ENCODE measurements at regions not wholly inside any gene's neighbourhood (a gene's known extent, or its start where the extent isn't known, plus 50 kb on each side); places are given as distances from the start of the nearest gene placed in this dataset.

DNA sequence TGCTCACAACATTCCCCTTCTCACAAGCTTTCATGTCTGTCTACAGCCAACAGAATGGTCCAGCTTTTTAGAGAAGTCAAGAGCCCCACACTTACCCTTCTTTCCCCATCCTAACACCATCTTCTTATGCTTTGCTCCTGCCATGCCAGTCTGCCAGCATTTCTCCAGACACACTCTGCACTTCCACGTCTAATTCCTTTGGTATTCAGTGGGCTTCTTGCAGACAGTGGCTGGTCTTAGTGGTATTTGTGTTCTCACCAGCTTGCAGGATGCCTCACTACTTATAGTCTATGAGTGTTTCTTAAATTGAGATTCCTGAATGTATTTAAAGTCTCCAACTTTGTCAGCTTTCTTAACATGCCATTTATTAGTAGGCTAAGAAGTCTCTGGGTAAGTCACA lies 154.4 kb downstream of the BBOX1 start:
- Histone ChIP-seq H3K36me3 (ENCODE audit: control insufficient read depth in 1 of 2, insufficient read depth in 2 of 2, low read length in 2 of 2) (no peaks in the 10 kb centered on the region), H3K27me3 (ENCODE audit: control insufficient read depth in 1 of 2, insufficient read depth in 2 of 2, low read length in 2 of 2) (no peaks in the 10 kb centered on the region), H3K9ac (ENCODE audit: low read depth in 1 of 2, low read length in 2 of 2) (no peak overlapping the region), H3K4me1 (ENCODE audit: control insufficient read depth in 1 of 2, insufficient read depth in 2 of 2, low read length in 2 of 2) (peaks cover 8 to 17% of the 10 kb centered on the region in 2 donors), H3K27ac (ENCODE audit: low read depth, low read length) (no peak overlapping the region), H3K4me3 (ENCODE audit: low read depth in 1 of 2, low read length in 2 of 2) (no peak overlapping the region), H3K9me3 (ENCODE audit: control insufficient read depth in 1 of 2, low read length in 2 of 2) (no peaks in the 10 kb centered on the region)

DNA sequence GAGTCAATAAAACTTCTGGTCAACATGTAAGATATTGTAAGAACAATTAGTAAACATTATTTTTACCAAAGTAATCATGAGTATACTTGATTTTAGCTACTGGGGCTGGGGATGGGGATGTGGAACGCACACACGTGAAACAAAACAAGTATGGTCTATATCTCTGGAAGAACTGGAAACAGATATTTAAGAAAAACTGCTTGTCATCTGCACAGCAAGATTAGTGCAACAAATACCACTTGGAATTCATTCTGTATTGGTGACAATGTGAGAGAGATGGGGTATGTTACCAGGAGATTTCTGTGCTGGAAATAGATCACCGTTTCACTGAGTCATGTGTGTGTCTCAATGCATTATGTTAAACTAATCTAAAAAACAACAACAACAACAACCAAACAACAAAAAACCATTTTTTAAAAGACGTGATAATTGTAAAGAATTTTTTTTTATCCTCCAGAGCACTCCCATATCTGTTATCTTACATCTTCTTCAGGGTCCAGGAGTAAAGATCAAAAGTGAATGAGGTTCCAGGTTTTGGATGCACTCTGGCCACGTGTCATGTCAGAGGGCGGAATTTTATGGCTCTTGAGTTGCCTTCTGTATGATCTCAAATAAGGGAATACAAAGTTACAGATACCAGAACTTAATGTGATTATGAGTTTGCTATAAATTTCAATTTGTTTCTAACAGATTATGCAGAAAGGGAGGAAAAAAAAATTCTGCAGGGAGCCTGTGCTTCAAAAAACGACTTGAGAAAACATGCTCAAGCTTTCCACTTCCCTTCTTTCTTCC lies 153.0 kb downstream of the BBOX1 start:
- Histone ChIP-seq H3K36me3 (ENCODE audit: control insufficient read depth in 1 of 2, insufficient read depth in 2 of 2, low read length in 2 of 2) (no peaks in the 10 kb centered on the region), H3K9ac (ENCODE audit: low read depth in 1 of 2, low read length in 2 of 2) (no peak overlapping the region), H3K27me3 (ENCODE audit: control insufficient read depth in 1 of 2, insufficient read depth in 2 of 2, low read length in 2 of 2) (no peaks in the 10 kb centered on the region), H3K27ac (ENCODE audit: low read depth, low read length) (no peak overlapping the region), H3K4me1 (ENCODE audit: control insufficient read depth in 1 of 2, insufficient read depth in 2 of 2, low read length in 2 of 2) (peaks cover 10 to 18% of the 10 kb centered on the region in 2 donors), H3K9me3 (ENCODE audit: control insufficient read depth in 1 of 2, low read length in 2 of 2) (no peaks in the 10 kb centered on the region), H3K4me3 (ENCODE audit: low read depth in 1 of 2, low read length in 2 of 2) (no peak overlapping the region)

DNA sequence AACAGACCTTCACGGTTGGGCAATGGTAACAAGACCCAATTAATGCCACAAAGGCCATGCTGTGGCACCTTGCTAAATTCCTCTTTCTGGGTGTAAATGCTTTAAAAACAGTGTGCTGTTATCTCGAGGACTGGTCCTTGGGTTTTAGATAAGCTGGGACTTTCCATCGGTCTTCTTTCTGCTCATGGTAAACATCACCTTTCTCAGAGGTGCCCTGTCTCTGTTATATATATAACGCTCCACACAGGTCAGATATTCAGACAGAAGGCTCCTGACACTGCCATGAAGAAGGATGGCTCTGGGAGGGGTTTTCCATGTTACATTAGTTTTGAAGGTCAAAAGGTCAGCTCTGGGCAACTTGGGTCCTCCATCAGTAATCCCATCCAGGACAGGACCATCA lies 151.6 kb downstream of the BBOX1 start:
- H3K36me3 ChIP-seq (ENCODE audit: control insufficient read depth in 1 of 2, insufficient read depth in 2 of 2, low read length in 2 of 2) = no peaks in the 10 kb centered on the region
- no peak overlapping the region for H3K9ac ChIP-seq (ENCODE audit: low read depth in 1 of 2, low read length in 2 of 2)
- H3K4me3 ChIP-seq (ENCODE audit: low read depth in 1 of 2, low read length in 2 of 2) = no peak overlapping the region
- H3K27ac ChIP-seq (ENCODE audit: low read depth, low read length) = no peak overlapping the region
- peaks cover 18% of the 10 kb centered on the region in 2 donors for H3K4me1 ChIP-seq (ENCODE audit: control insufficient read depth in 1 of 2, insufficient read depth in 2 of 2, low read length in 2 of 2)
- no peaks in the 10 kb centered on the region for H3K9me3 ChIP-seq (ENCODE audit: control insufficient read depth in 1 of 2, low read length in 2 of 2)
- no peaks in the 10 kb centered on the region for H3K27me3 ChIP-seq (ENCODE audit: control insufficient read depth in 1 of 2, insufficient read depth in 2 of 2, low read length in 2 of 2)

DNA sequence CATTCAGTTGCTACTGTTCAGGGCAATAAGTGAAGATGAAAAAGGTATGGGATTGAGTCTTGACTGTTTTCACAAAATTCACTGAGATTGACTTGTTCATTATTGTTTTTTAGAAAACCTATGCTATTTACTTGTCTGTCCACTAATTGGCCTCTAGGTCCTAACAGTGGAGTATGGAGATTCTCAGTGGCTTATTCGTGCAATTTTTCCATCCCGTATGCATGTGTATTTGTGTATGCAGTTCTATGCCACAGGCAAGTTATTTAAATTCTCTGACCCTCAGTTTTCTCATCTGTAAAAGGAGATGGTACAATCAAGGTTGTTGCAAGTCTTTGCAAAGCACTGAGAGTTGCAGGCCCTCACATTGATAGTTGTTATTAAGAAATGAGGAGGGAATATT lies 151.0 kb downstream of the BBOX1 start:
- H3K9me3 ChIP-seq (ENCODE audit: control insufficient read depth in 1 of 2, low read length in 2 of 2) = no peaks in the 10 kb centered on the region
- H3K36me3 ChIP-seq (ENCODE audit: control insufficient read depth in 1 of 2, insufficient read depth in 2 of 2, low read length in 2 of 2) = no peaks in the 10 kb centered on the region
- no peak overlapping the region for H3K9ac ChIP-seq (ENCODE audit: low read depth in 1 of 2, low read length in 2 of 2)
- H3K27me3 ChIP-seq (ENCODE audit: control insufficient read depth in 1 of 2, insufficient read depth in 2 of 2, low read length in 2 of 2) = no peaks in the 10 kb centered on the region
- no peak overlapping the region for H3K4me3 ChIP-seq (ENCODE audit: low read depth in 1 of 2, low read length in 2 of 2)
- H3K4me1 ChIP-seq (ENCODE audit: control insufficient read depth in 1 of 2, insufficient read depth in 2 of 2, low read length in 2 of 2) = peaks cover 20 to 21% of the 10 kb centered on the region in 2 donors
- no peak overlapping the region for H3K27ac ChIP-seq (ENCODE audit: low read depth, low read length)

DNA sequence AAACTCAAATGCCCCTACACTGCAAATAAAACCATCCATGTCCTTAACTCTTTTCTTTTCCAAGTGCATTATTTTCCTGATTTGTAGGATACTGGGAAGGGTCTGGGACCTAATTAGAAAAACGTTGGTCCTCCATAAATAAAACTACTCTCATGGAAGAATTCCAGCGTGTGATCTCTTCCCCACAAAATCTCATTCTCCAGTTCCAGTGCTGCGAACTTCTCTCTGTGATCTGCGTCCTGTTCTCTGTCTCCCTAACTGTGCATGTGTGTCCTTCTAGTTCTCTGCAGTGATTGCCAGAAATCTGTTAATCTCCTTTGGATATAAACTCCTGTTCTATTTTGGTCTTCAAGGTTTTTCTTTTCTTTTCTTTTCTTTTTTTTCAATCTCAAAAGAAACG lies 148.1 kb downstream of the BBOX1 start:
- Histone ChIP-seq H3K36me3 (ENCODE audit: control insufficient read depth in 1 of 2, insufficient read depth in 2 of 2, low read length in 2 of 2) (no peaks in the 10 kb centered on the region), H3K27ac (ENCODE audit: low read depth, low read length) (no peak overlapping the region), H3K9ac (ENCODE audit: low read depth in 1 of 2, low read length in 2 of 2) (no peak overlapping the region), H3K4me1 (ENCODE audit: control insufficient read depth in 1 of 2, insufficient read depth in 2 of 2, low read length in 2 of 2) (peaks cover 21 to 38% of the 10 kb centered on the region in 2 donors), H3K27me3 (ENCODE audit: control insufficient read depth in 1 of 2, insufficient read depth in 2 of 2, low read length in 2 of 2) (no peaks in the 10 kb centered on the region), H3K4me3 (ENCODE audit: low read depth in 1 of 2, low read length in 2 of 2) (no peak overlapping the region), H3K9me3 (ENCODE audit: control insufficient read depth in 1 of 2, low read length in 2 of 2) (no peaks in the 10 kb centered on the region)

DNA sequence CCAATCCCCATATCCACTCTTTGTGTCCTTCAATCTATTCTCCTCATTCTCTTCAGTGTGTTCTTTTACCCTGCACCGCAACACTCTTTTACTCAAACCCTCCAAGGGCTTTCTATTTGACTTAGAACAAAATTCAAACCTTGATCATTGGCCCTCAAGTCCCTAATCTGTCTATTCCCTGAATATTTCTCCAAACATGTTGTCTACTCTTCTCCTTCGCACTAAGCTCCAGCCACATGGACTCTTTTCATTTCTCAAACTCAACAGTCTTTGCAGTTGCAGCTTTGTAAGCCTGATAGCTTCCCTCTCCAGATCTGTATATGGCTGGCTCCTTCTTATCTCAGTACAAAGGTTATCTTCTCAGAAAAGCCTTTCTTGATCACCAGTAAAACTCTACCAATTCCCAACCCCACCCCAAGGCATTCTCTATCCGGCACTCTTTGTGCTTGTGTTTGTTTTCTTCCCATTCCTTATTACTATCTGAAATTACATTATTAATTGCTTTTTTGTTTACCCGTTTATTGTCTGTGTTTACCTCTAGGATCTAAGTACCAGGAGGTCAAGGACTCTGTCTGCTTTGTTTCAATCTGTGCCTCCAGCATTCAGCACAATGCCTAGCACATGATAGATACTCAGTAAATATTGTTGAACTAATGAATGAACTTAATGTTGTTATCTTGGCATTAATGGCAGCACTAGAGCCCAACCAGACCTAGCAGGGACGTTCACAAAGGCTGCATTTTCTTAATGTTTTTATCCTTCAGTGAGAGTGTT lies 147.4 kb downstream of the BBOX1 start:
- Histone ChIP-seq H3K9me3 (ENCODE audit: control insufficient read depth in 1 of 2, low read length in 2 of 2) (no peaks in the 10 kb centered on the region), H3K27me3 (ENCODE audit: control insufficient read depth in 1 of 2, insufficient read depth in 2 of 2, low read length in 2 of 2) (no peaks in the 10 kb centered on the region), H3K27ac (ENCODE audit: low read depth, low read length) (peak overlapping the region; percentile 13), H3K9ac (ENCODE audit: low read depth in 1 of 2, low read length in 2 of 2) (no peak overlapping the region), H3K36me3 (ENCODE audit: control insufficient read depth in 1 of 2, insufficient read depth in 2 of 2, low read length in 2 of 2) (no peaks in the 10 kb centered on the region), H3K4me3 (ENCODE audit: low read depth in 1 of 2, low read length in 2 of 2) (no peak overlapping the region), H3K4me1 (ENCODE audit: control insufficient read depth in 1 of 2, insufficient read depth in 2 of 2, low read length in 2 of 2) (peaks cover 21 to 38% of the 10 kb centered on the region in 2 donors)

DNA sequence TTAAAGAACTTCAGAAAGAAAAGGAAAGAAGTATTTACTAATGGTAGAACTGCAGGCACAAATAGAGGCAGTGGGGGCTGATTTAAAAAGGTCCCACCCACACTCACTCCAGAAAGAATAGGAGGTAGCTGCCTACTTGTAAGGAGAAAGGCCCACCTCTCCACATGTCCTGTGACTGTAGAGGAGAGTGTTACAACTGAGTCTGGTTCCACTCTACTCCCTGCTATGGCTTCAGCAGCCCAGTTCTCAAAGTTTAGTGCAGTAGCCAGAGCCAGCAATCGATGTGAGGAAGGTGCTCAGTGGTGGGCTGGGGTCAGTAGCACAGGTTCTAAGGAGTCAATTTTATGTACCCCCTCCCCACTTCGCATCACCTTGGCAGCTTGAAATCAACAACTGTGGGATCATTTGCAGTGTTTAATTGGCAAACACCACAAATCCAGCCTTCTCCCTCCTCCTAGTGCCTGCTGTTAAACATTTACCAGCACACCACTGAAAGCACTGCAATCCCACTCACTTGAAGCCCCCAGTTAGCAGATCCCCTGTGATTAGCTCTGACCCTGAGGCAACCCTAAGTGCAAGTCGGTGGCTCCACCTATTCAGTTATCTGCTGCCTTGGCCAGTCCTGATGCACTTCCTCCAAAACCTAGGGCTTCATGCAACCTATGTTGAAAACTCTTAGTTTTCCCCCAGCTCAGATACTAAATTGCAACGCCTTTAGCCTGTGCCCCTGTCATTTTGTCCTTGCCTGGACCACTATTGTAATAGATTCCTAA lies 146.6 kb downstream of the BBOX1 start:
- Histone ChIP-seq H3K27ac (ENCODE audit: low read depth, low read length) (peak overlapping the region; percentile 13), H3K4me1 (ENCODE audit: control insufficient read depth in 1 of 2, insufficient read depth in 2 of 2, low read length in 2 of 2) (peaks cover 21 to 38% of the 10 kb centered on the region in 2 donors), H3K27me3 (ENCODE audit: control insufficient read depth in 1 of 2, insufficient read depth in 2 of 2, low read length in 2 of 2) (no peaks in the 10 kb centered on the region), H3K4me3 (ENCODE audit: low read depth in 1 of 2, low read length in 2 of 2) (no peak overlapping the region), H3K9me3 (ENCODE audit: control insufficient read depth in 1 of 2, low read length in 2 of 2) (no peaks in the 10 kb centered on the region), H3K9ac (ENCODE audit: low read depth in 1 of 2, low read length in 2 of 2) (no peak overlapping the region), H3K36me3 (ENCODE audit: control insufficient read depth in 1 of 2, insufficient read depth in 2 of 2, low read length in 2 of 2) (no peaks in the 10 kb centered on the region)

DNA sequence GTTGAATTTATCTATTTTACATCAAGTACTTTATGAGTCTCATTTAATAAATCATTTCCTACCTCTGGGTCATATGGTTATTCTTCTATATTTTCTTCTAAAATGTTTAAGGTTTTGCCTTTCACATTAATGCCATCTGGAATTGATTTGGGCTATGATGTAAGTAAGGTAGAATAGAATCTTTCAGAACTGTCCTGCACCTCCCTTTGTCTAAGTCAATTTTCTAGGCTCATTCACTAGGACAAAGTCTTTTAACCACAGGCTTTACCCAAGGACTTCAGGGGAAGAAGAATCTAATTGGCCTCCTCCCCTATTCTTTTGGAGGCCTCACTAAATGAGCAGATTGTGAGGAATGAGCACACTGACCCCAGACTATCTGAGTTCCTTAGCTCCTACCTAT lies 146.0 kb downstream of the BBOX1 start:
- no peaks in the 10 kb centered on the region for H3K27me3 ChIP-seq (ENCODE audit: control insufficient read depth in 1 of 2, insufficient read depth in 2 of 2, low read length in 2 of 2)
- no peaks in the 10 kb centered on the region for H3K36me3 ChIP-seq (ENCODE audit: control insufficient read depth in 1 of 2, insufficient read depth in 2 of 2, low read length in 2 of 2)
- no peak overlapping the region for H3K4me3 ChIP-seq (ENCODE audit: low read depth in 1 of 2, low read length in 2 of 2)
- no peaks in the 10 kb centered on the region for H3K9me3 ChIP-seq (ENCODE audit: control insufficient read depth in 1 of 2, low read length in 2 of 2)
- H3K9ac ChIP-seq (ENCODE audit: low read depth in 1 of 2, low read length in 2 of 2) = no peak overlapping the region
- no peak overlapping the region for H3K27ac ChIP-seq (ENCODE audit: low read depth, low read length)
- H3K4me1 ChIP-seq (ENCODE audit: control insufficient read depth in 1 of 2, insufficient read depth in 2 of 2, low read length in 2 of 2) = peaks cover 21 to 38% of the 10 kb centered on the region in 2 donors

DNA sequence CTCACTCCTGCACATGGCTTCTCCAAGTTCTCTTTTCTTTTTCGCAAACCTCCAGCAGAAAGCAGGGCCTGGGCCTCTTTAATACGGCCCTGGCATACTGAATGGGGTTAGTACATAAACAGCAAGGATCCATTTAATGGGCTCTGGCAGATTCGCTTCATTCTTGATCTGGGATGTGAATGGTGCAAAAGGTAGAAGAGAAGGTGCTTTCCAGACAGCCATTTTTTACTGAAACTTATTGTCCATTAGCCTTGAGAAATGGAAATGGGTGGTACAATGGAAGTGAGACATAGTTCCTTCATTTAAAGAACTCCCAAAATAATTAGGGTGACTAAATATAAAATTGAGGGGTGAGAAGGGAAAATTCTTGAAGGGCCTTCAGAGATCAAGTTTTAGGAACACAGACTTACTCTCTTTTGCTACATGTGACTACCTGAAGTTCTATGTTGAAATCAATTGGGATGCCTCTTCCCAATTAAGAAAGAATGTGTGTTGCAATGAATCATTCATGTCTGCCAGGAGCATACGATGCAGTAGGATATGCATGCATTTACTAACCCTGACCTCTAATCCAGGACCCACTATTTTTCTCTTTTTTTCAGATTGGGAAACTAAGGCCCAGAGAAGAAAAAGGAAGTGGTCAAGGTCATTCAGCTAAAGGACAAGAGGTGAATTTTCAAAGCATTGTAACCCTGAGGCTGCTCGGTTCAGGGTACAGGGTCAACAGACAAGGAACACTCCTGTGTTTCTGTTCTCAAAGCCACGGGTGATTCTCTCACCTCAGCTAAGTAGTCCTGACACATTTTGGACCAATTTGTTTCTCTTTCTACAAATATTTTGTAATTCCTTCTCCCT lies 144.1 kb downstream of the BBOX1 start:
- Histone ChIP-seq H3K4me1 (ENCODE audit: control insufficient read depth in 1 of 2, insufficient read depth in 2 of 2, low read length in 2 of 2) (peaks cover 21 to 38% of the 10 kb centered on the region in 2 donors), H3K9me3 (ENCODE audit: control insufficient read depth in 1 of 2, low read length in 2 of 2) (no peaks in the 10 kb centered on the region), H3K4me3 (ENCODE audit: low read depth in 1 of 2, low read length in 2 of 2) (no peak overlapping the region), H3K27ac (ENCODE audit: low read depth, low read length) (no peak overlapping the region), H3K27me3 (ENCODE audit: control insufficient read depth in 1 of 2, insufficient read depth in 2 of 2, low read length in 2 of 2) (no peaks in the 10 kb centered on the region), H3K9ac (ENCODE audit: low read depth in 1 of 2, low read length in 2 of 2) (no peak overlapping the region), H3K36me3 (ENCODE audit: control insufficient read depth in 1 of 2, insufficient read depth in 2 of 2, low read length in 2 of 2) (no peaks in the 10 kb centered on the region)

All from duodenal mucosa (tissue), 2 donors.